NCI-H748 treated with DMSO at 0.1 percent for 48 hours (cell line): ENCODE measurements at regions not wholly inside any gene's neighbourhood (a gene's known extent, or its start where the extent isn't known, plus 50 kb on each side); places are given as distances from the start of the nearest gene placed in this dataset.
A peak's percentile ranks its signal among the peaks of the same experiment; 100 is the strongest.
"Not testable (repeated sequence)": the region's sequence is repeated elsewhere in the genome, so short reads cannot be mapped to it uniquely, and the experiment has no call there.

ENCODE experiments used
- DNase-seq: peaks from one replicate; lab custom pipeline; 2025; lab: John Stamatoyannopoulos, UW

DNA sequence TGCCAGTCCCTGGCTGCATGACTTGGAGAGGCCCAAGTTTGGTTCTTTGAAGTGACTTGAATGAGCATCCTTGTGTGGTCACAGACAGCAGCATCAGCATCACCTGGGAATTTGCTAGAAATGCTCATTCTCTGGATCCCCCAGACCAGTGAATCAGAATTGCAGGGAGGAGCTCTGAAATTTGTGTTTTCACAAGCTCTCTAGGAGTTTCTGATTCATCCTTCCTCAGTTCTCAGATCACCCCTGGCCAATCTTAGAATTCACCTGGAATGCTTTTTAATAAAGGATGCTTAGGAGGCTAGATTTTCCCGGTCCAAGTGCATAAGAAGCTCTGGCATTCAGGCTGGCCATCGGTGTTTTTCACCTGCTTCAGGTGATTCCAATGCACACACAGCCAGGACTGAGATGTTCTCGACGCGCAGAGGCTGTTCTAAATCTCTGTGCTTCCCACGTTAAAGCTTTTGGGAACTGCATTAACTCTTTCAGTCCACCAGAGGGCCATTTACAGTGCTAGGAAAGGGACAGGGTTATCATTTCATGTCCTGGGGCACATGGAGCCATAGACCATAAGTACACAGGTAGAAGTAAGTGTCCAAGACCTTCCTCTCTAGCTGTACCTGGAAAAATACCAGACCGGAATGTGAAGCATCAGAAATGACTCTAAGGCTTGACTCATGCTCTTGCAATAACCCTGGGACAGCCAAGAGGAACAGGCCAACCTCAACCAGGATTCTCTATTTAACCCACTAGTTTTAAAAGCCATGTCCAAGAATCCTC lies 85.7 kb upstream of the XYLT1 start:
- peak; percentile 4 for DNase-seq

DNA sequence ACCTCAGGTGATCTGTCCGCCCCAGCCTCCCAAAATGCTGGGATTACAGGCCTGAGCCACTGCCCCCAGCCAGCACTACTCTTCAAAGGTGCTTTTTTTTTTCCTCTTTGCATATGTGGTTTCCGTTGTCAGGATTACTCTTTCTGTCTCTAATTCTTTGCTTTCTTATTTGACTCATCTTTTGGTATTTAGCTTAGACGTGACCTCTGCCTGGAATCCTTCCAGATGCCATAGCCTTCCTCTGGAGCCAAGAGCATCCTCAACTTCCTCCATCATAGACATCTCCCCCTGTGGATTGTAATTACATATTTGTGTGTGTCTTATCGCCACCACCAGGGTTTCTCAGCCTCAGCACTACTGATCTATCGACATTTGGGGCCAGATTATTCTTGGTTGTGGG lies 84.4 kb upstream of the XYLT1 start:
- DNase-seq, result no peak

DNA sequence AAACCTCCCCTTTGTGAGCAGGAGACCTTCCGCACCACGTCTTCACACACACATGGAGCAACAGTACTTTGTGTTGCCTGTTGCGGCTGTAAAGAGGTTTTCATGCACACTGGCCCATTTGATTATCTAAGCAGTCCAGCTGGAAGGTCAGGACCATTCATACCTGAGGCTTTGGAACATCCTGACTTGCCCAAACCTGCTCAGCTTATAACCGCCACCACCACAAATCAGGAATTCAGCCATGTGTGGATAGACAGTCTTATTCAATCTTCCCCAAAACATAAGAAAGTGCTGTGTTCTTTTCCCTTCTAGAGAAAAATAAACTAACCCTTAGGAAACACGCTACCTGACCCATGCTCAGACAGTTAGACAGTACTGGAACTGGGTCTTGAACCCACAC lies 81.6 kb upstream of the XYLT1 start:
- no peak for DNase-seq

DNA sequence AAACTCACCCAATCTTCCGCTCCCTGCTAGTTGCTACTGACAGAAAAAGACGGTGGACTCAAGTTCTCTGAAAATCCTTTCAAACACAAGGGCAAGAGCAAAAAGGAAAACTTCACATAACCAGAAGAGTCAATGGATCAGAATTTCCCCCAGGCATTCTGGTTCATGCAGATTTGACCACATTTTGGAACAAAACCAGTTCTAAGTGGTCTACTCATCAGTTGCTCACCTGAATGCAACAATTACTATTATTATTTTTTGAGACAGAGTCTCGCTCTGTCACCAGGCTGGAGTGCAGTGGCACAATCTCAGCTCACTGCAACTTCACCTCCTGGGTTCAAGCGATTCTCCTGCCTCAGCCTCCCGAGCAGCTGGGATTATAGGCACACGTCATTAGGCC lies 80.9 kb upstream of the XYLT1 start:
- DNase-seq, result not testable (repeated sequence)

DNA sequence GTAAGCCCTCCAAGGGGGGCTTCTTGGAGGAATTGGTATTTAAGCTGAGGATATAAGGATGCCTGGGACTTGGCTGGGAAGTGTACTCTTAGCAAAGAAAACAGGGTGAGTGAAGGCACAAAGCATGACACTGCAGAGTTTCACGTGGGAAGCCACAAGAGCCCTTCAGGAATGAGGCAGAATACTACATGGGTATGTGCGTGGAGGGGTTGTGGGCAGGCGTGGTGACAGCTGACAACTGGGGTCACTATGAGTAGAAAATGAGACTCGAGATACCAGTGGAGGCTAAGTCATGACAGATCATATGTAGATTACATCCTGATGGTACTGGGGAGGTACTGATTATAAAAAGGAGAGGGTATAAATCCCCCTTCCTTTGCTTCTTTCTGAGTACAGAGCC lies 78.1 kb upstream of the XYLT1 start:
- DNase-seq, result no peak

GRCh38 chr16:17544785-17545184 lies 74.0 kb upstream of the XYLT1 start:
- no peak for DNase-seq

DNA sequence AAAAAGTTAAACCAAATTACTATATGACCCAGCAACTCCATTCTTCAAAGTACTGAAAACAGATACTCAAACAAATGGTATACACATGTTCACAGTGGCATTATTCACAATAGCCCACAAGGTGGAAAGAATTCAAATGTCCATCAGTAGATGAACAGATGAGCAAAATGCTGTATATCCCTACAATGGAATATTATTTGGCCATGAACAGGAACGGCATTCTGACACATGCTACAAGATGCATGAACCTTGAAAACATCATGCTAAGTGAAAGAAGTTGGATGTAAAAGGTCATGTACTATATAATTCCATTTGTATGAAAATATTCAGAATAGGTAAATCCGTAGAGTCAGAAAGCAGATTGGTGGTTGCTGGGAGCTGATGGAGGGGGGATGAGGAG lies 73.5 kb upstream of the XYLT1 start:
- DNase-seq, result no peak

DNA sequence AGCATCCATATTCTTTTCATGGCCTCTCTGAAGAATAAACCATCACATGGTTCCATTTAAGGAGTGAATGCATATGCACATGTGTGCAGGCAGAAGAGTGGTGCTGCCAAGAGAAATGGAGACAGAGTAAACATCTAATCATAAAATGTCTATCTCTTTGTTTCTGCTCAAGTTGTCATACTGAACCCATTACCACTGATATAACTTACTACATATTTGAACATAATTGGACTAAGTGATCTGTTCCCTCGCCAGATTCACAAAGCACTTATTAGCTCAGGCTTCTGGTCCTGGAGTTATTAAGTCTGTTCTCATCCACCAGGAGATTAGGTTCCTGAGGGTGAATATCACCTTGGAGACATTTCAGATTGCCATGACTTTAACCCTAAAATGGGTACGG lies 72.3 kb upstream of the XYLT1 start:
- no peak for DNase-seq

DNA sequence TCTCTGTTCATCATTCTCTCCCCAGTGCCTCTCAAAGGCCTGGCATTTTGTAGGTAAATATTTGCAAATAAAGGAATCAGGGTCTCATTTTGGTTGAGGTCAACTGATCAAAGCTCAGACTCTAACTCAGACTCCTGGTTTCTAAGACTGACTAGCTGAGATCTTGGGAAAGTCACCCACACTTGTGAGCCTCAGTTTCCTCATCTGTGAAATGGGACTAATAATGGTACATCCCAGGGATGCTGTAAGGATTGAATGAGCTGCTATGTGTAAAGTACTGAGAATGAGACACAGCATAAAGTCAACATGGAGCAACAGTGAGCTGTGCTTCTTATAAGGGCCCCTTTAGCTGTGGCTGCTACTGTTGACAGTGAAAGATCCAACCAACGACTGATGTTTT lies 70.6 kb upstream of the XYLT1 start:
- DNase-seq, result no peak

DNA sequence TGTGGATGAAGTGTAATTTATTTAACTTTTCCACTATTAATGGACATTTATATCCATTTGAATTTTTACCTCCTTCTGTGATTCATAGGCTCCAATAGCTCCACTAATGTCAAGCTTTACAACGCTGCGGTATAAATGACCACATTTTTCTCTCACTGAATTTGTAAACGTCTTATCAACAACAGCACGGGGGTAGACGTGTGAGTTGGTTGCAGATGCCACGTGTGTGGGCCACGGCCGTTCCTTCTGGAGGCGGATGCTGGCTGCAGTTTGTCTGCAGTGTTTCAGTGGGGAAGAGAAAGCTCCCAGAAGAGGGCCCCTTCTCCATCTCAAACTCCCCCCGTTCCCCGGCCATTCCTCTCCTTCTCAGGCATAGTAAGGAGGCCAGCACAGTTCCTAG lies 68.2 kb upstream of the XYLT1 start:
- no peak for DNase-seq

DNA sequence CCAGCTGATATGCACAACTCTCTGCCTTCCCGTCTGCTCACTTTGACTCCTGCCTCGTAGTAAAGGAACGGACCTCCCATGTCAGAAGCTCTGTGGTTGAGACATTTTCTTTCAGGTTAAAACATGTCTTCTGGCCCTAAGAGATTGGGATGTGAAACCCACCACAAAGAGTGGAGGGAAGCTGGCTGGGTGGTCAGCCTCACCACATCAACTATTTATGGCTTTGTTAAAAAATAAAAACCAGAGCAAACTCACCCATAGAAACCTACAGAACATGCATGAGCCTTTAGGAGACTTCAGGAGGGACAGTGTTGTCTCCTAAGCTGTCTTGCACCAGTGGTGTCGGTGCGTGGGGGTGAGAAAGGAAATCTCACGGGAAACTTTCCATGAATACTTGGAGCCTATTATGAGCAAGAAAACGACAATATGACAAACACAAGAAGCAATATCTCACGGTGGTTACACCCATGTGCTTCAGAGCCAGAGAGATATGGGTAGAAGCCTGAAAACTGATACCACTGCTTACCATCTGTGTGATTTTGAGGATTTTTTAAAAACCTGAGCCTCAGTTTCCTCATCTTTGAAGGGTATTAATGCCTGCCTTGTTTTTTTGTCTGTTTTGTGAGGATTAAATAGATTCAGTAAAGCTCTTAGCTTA lies 61.7 kb upstream of the XYLT1 start:
- DNase-seq, result no peak

GRCh38 chr16:17529982-17530760 lies 59.4 kb upstream of the XYLT1 start:
- DNase-seq, result no peak

- DNase-seq, result no peak
Observed at GRCh38 chr16:17526956-17527937, 56.5 kb upstream of the XYLT1 start.

DNA sequence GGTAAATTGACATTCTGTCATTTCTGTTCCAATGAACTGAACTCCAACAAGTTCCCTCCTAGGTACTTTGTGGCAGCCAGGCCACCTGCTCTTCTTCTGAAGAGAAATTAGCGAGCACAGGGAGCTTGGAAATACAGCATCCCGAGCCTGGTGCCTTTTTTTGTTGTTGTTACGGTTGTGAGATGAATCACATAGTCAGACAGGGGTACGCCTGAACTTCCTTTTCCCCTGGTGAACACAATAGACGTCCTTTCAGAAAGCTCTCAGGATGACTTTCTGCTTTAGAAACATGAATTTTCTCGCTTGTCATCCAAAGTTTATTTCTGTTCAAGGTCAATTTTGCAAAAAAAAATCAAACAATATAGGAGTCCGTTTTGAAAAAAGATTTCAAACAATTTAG lies 53.9 kb upstream of the XYLT1 start:
- DNase-seq, result no peak

DNA sequence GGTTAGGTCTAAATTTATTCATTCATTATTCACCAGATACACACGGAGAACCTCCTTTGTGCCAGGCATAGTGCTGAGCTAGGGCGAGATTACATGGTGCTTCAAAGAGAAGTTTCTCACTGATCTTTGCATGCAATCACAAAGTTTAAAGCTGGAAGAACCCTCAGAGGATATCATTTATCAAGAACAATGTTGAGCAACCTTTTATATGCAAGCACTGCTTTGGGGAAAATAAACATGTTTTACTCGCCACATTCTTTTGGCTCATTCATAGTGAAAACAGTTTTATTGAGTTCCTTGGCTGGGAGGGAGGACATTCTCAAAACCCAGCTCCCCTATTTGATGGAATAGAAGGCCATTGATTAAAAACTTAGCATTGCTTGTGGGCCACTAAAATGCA lies 49.8 kb upstream of the XYLT1 start:
- DNase-seq, result no peak
